ENCODE measurements at regions not wholly inside any gene's neighbourhood (a gene's known extent, or its start where the extent isn't known, plus 50 kb on each side); places are given as distances from the start of the nearest gene placed in this dataset.

- Histone ChIP-seq H3K9me3 (ENCODE audit: low read length) (no peaks in the 10 kb centered on the region), H3K9ac (ENCODE audit: low read length) (peak overlapping the region; percentile 57), H3K79me2 (ENCODE audit: low read length) (no peaks in the 10 kb centered on the region), H3F3A (ENCODE audit: low read length, unreplicated experiment) (no peaks in the 10 kb centered on the region), H3K27me3 (ENCODE audit: low read length) (no peaks in the 10 kb centered on the region), H3K9me2 (replicated peaks; ENCODE audit: low read length) (no peaks in the 10 kb centered on the region), H4K20me1 (ENCODE audit: low read length) (no peaks in the 10 kb centered on the region), H3K27ac (ENCODE audit: low read length) (peak overlapping the region; percentile 83), H2AFZ (ENCODE audit: low read length) (peak overlapping the region; percentile 29), H3K4me2 (ENCODE audit: low read length) (peak overlapping the region; percentile 68), H3K36me3 (ENCODE audit: low read depth, low read length) (no peaks in the 10 kb centered on the region), H3K4me3 (ENCODE audit: low read length) (no peak overlapping the region), H3K4me1 (ENCODE audit: insufficient read depth, low read length) (peaks cover 25% of the 10 kb centered on the region)
- intact Hi-C loops (cut with micrococcal nuclease), result loop anchor here (1.0 to 5.0 kb wide), 2 partner anchors 84 to 148 kb away; partner anchors contain the start of gene NUDT4
- BruUV-seq (replicated peaks), result TSS peak; percentile 91
- TF ChIP-seq EZH2 (IDR thresholded peaks at IDR 0.05; ENCODE audit: low read length, unreplicated experiment) (no peak), EZH2phosphoT487 (IDR thresholded peaks at IDR 0.05; ENCODE audit: borderline replicate concordance, low read length) (no peak), CTCF (conservative IDR thresholded peaks at IDR 0.05; ENCODE audit: low read depth, low read length) (no peak)
- ChIA-PET POLR2A (ENCODE audit: unreplicated experiment) (no interaction called here), CTCF (interaction anchor here (0.6 kb wide), 1 partner anchor 94 kb away, joined by 3 read pairs; no protein-coding TSS in a partner anchor)
- peak; percentile 99 for ATAC-seq
- peak; percentile 94 for DNase-seq
These were observed 148.0 kb upstream of the NUDT4 start for GRCh38 chr12:93229494-93230325.

DNA sequence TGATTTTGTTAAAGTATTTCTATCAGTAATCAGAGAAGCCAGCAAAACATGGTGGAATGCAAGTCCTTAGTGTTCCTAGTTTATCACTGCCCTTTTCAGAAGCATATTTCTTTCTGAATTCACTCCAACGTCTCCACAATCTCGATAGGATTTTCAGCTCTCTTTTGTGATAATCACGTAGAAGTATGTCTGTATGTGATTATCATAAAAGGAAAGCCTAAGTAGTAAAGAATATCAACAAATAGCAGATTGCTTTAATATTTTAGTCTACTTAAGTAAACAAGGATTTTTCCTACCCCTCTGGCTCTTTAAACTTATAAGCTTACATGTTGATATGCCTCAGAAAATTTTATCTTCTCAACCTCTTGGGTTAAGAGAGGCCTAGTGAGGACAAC, 147.4 kb upstream of the NUDT4 start:
- intact Hi-C loops (cut with micrococcal nuclease), result no loop called here
- ChIA-PET POLR2A (ENCODE audit: unreplicated experiment) (no interaction called here), CTCF (interaction anchor here (0.6 kb wide), 1 partner anchor 94 kb away, joined by 3 read pairs; no protein-coding TSS in a partner anchor)
- BruUV-seq (replicated peaks), result no TSS peak
- H3K36me3 ChIP-seq (ENCODE audit: low read depth, low read length), result no peaks in the 10 kb centered on the region
- ATAC-seq (no peak), DNase-seq (no peak)
- no peak overlapping the region for H2AFZ ChIP-seq (ENCODE audit: low read length)
- peak overlapping the region; percentile 83 for H3K27ac ChIP-seq (ENCODE audit: low read length)
- TF ChIP-seq CTCF (conservative IDR thresholded peaks at IDR 0.05; ENCODE audit: low read depth, low read length) (no peak), EZH2 (IDR thresholded peaks at IDR 0.05; ENCODE audit: low read length, unreplicated experiment) (no peak)
- no peaks in the 10 kb centered on the region for H3K27me3 ChIP-seq (ENCODE audit: low read length)
- H3K9ac ChIP-seq (ENCODE audit: low read length), result no peak overlapping the region
- H3K79me2 ChIP-seq (ENCODE audit: low read length), result no peaks in the 10 kb centered on the region
- no peaks in the 10 kb centered on the region for H3K9me2 ChIP-seq (replicated peaks; ENCODE audit: low read length)
- H3K4me3 ChIP-seq (ENCODE audit: low read length), result no peak overlapping the region
- 0 out of 2 replicates have a peak overlapping the region, but pooled peaks have one; percentile 68 for H3K4me2 ChIP-seq (ENCODE audit: low read length)
- H3F3A ChIP-seq (ENCODE audit: low read length, unreplicated experiment), result no peaks in the 10 kb centered on the region
- H3K9me3 ChIP-seq (ENCODE audit: low read length), result no peaks in the 10 kb centered on the region
- H4K20me1 ChIP-seq (ENCODE audit: low read length), result no peaks in the 10 kb centered on the region
- H3K4me1 ChIP-seq (ENCODE audit: insufficient read depth, low read length), result peaks cover 29% of the 10 kb centered on the region

GRCh38 chr12:93231938-93232337, 145.8 kb upstream of the NUDT4 start:
- ATAC-seq (no peak), DNase-seq (no peak)
- no peaks in the 10 kb centered on the region for H3K9me2 ChIP-seq (replicated peaks; ENCODE audit: low read length)
- ChIA-PET CTCF (no interaction called here), POLR2A (ENCODE audit: unreplicated experiment) (no interaction called here)
- no peaks in the 10 kb centered on the region for H4K20me1 ChIP-seq (ENCODE audit: low read length)
- no peak overlapping the region for H3K9ac ChIP-seq (ENCODE audit: low read length)
- no peak overlapping the region for H3K27ac ChIP-seq (ENCODE audit: low read length)
- H3K4me3 ChIP-seq (ENCODE audit: low read length), result no peak overlapping the region
- H3K4me1 ChIP-seq (ENCODE audit: insufficient read depth, low read length), result peaks cover 24% of the 10 kb centered on the region
- no peaks in the 10 kb centered on the region for H3F3A ChIP-seq (ENCODE audit: low read length, unreplicated experiment)
- TF ChIP-seq EZH2phosphoT487 (IDR thresholded peaks at IDR 0.05; ENCODE audit: borderline replicate concordance, low read length) (no peak), CTCF (conservative IDR thresholded peaks at IDR 0.05; ENCODE audit: low read depth, low read length) (no peak), EZH2 (IDR thresholded peaks at IDR 0.05; ENCODE audit: low read length, unreplicated experiment) (no peak)
- H3K27me3 ChIP-seq (ENCODE audit: low read length), result no peaks in the 10 kb centered on the region
- H2AFZ ChIP-seq (ENCODE audit: low read length), result no peak overlapping the region
- no peaks in the 10 kb centered on the region for H3K9me3 ChIP-seq (ENCODE audit: low read length)
- H3K4me2 ChIP-seq (ENCODE audit: low read length), result no peak overlapping the region
- no TSS peak for BruUV-seq (replicated peaks)
- H3K79me2 ChIP-seq (ENCODE audit: low read length), result no peaks in the 10 kb centered on the region
- H3K36me3 ChIP-seq (ENCODE audit: low read depth, low read length), result no peaks in the 10 kb centered on the region
- intact Hi-C loops (cut with micrococcal nuclease), result no loop called here

Data from PC-3 (cell line).